Osteocyte (in vitro differentiated cells): ENCODE measurements at regions not wholly inside any gene's neighbourhood (a gene's known extent, or its start where the extent isn't known, plus 50 kb on each side); places are given as distances from the start of the nearest gene placed in this dataset.

Source experiments
- DNase-seq: peaks from one replicate; pipeline ENCODE4 v3.0.0; 2021; ENCODE audit warnings: mixed read lengths; ENCODE audit not compliant: unreplicated experiment; ENCODE audit errors: extremely low spot score
- H3K27ac Mint-ChIP-seq: one replicate; pipeline ENCODE4 v1.8.0; 2021; ENCODE audit warnings: mild to moderate bottlenecking, mixed read lengths; ENCODE audit not compliant: unreplicated experiment
- H3K27me3 Mint-ChIP-seq: one replicate; pipeline ENCODE4 v1.8.0; 2021; ENCODE audit warnings: mixed read lengths; ENCODE audit not compliant: unreplicated experiment
- H3K36me3 Mint-ChIP-seq: one replicate; pipeline ENCODE4 v1.8.0; 2021; ENCODE audit warnings: mixed read lengths; ENCODE audit not compliant: unreplicated experiment
- H3K4me1 Mint-ChIP-seq: one replicate; pipeline ENCODE4 v1.8.0; 2021; ENCODE audit warnings: mixed read lengths; ENCODE audit not compliant: unreplicated experiment
- H3K4me3 Mint-ChIP-seq: one replicate; pipeline ENCODE4 v1.8.0; 2021; ENCODE audit warnings: mild to moderate bottlenecking, moderate library complexity, mixed read lengths; ENCODE audit not compliant: unreplicated experiment
- H3K9me3 Mint-ChIP-seq: one replicate; pipeline ENCODE4 v1.8.0; 2021; ENCODE audit warnings: mixed read lengths; ENCODE audit not compliant: unreplicated experiment
- CTCF ChIP-seq: fragments of 200-600 bp; sonication (generic); IDR thresholded peaks from 2 replicates; pipeline ENCODE4 v1.5.0; 2021; ENCODE audit warnings: antibody characterized with exemption, mild to moderate bottlenecking, moderate library complexity

DNA sequence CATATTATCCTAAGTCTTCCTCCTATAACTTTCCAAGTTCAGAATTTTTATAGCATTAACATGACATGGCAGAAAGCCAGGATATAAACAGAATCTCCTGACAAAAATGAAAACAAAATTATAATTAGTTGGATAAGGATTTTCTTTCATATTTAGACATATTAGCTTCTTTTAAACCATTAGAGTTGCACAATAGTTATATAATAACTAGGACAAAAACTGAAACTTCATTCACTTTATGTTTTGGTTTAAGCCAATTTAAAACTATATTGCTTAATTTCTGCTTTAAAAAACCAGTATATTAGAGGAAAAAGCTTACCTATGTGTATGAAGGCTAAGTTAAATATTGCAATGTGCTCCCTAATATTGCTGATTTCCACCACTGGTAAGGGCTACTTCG is 254.8 kb downstream of the GPD2 start:
- Mint-ChIP-seq H3K4me3 (no peak overlapping the region), H3K27me3 (peaks cover 6% of the 10 kb centered on the region), H3K36me3 (no peaks in the 10 kb centered on the region), H3K27ac (no peak overlapping the region), H3K4me1 (no peaks in the 10 kb centered on the region), H3K9me3 (no peaks in the 10 kb centered on the region)
- no peak for TF ChIP-seq CTCF
- DNase-seq, result no peak

DNA sequence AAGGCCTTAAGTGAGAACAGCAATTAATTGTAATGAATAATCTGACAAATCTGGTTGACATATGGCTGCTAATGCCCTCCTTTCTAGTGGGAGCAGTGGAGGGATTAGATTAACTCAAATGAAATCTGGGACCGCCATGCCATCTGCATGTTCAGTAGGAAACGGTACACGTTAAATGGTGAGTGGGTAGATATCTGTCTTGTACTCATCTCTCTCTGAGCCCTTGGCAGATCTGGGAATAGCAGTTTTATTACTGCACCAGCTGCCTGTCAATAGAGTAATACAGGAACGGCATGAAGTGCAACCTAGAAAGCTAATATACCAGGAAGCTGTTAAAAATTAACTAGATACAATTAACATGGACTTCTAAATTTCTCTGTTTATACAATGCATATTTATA is 258.8 kb downstream of the GPD2 start:
- Mint-ChIP-seq H3K27me3 (peaks cover 7% of the 10 kb centered on the region), H3K36me3 (no peaks in the 10 kb centered on the region), H3K4me1 (no peaks in the 10 kb centered on the region), H3K9me3 (no peaks in the 10 kb centered on the region), H3K27ac (no peak overlapping the region), H3K4me3 (no peak overlapping the region)
- DNase-seq, result no peak
- TF ChIP-seq CTCF, result no peak

- no peak overlapping the region for H3K4me3 Mint-ChIP-seq
- H3K9me3 Mint-ChIP-seq, result no peaks in the 10 kb centered on the region
- no peaks in the 10 kb centered on the region for H3K36me3 Mint-ChIP-seq
- no peak for TF ChIP-seq CTCF
- no peak for DNase-seq
- H3K4me1 Mint-ChIP-seq, result no peaks in the 10 kb centered on the region
- H3K27me3 Mint-ChIP-seq, result peaks cover 7% of the 10 kb centered on the region
- H3K27ac Mint-ChIP-seq, result no peak overlapping the region
These were observed 259.4 kb downstream of the GPD2 start for GRCh38 chr2:156695595-156695994.

DNA sequence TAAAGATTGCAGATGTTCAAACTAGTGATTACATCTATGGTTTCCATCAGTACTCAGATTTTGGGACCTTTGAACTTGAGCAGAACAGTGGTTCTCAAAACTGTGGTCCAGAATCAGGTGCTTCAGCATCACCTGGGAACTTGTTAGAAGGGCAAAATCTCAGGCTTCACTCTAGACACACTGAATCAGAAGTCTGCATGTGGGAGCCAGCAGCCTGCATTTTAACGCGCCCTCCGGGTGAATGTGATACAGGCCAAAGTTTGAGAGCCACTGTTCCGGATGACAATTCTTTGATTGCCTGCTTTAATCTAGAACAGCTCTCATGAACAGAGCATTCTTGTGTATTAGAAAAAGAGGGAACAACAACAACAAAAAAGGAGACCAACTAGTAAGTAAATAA is 261.7 kb downstream of the GPD2 start:
- no peak for DNase-seq
- Mint-ChIP-seq H3K4me1 (no peaks in the 10 kb centered on the region), H3K36me3 (no peaks in the 10 kb centered on the region), H3K27me3 (peaks cover 16% of the 10 kb centered on the region), H3K4me3 (no peak overlapping the region), H3K27ac (no peak overlapping the region), H3K9me3 (no peaks in the 10 kb centered on the region)
- TF ChIP-seq CTCF, result no peak

DNA sequence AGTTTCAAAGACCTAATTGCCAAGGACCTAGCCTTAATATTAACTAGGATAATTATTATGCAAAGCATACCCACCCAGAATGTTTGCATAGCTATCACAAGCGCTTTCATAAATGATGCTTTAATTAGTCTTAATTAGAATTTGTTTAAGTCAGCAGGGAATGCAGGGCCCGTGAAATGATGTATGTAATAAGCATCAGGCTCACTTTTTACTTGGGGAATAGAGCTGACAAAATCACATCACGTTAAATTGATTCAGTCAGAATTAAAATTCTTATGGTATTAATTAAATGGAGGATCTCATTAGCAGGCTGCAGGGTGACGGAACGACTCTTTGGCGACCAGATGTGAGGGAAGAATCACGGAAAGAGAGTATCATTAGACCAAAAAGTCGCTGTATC is 264.5 kb downstream of the GPD2 start:
- Mint-ChIP-seq H3K4me3 (no peak overlapping the region), H3K9me3 (no peaks in the 10 kb centered on the region), H3K4me1 (no peaks in the 10 kb centered on the region), H3K27me3 (peaks cover 20% of the 10 kb centered on the region), H3K36me3 (no peaks in the 10 kb centered on the region), H3K27ac (no peak overlapping the region)
- DNase-seq, result no peak
- TF ChIP-seq CTCF, result no peak
